ENCODE measurements at regions not wholly inside any gene's neighbourhood (a gene's known extent, or its start where the extent isn't known, plus 50 kb on each side); places are given as distances from the start of the nearest gene placed in this dataset.

- no peak overlapping the region for H3K27ac ChIP-seq (ENCODE audit: low read depth in 1 of 2, low read length in 2 of 2)
- no peak for DNase-seq (ENCODE audit: low spot score)
- peaks cover 0 to 3% (median under 1%) of the 10 kb centered on the region in 4 donors for H3K27me3 ChIP-seq (ENCODE audit: control insufficient read depth in 4 of 4, insufficient read depth in 4 of 4, low read length in 3 of 4)
- TF ChIP-seq TAF1 (conservative IDR thresholded peaks at IDR 0.05) (no peak), NR2F2 (IDR thresholded peaks at IDR 0.05) (no peak), REST (IDR thresholded peaks at IDR 0.05) (no peak), HNF4G (IDR thresholded peaks at IDR 0.05) (no peak), JUND (IDR thresholded peaks at IDR 0.05) (no peak), FOXA1 (IDR thresholded peaks at IDR 0.05) (no peak), YY1 (IDR thresholded peaks at IDR 0.05) (no peak), GABPA (IDR thresholded peaks at IDR 0.05 in 1 of 2, conservative IDR thresholded peaks at IDR 0.05 in 1 of 2) (no peak), RXRA (IDR thresholded peaks at IDR 0.05) (no peak), RAD21 (IDR thresholded peaks at IDR 0.05) (no peak), FOXA2 (IDR thresholded peaks at IDR 0.05) (no peak), HNF4A (conservative IDR thresholded peaks at IDR 0.05) (no peak), EGR1 (IDR thresholded peaks at IDR 0.05; ENCODE audit: low read depth in 2 of 2) (no peak), SP1 (IDR thresholded peaks at IDR 0.05) (no peak)
- TF ChIP-seq, protein P1, sequence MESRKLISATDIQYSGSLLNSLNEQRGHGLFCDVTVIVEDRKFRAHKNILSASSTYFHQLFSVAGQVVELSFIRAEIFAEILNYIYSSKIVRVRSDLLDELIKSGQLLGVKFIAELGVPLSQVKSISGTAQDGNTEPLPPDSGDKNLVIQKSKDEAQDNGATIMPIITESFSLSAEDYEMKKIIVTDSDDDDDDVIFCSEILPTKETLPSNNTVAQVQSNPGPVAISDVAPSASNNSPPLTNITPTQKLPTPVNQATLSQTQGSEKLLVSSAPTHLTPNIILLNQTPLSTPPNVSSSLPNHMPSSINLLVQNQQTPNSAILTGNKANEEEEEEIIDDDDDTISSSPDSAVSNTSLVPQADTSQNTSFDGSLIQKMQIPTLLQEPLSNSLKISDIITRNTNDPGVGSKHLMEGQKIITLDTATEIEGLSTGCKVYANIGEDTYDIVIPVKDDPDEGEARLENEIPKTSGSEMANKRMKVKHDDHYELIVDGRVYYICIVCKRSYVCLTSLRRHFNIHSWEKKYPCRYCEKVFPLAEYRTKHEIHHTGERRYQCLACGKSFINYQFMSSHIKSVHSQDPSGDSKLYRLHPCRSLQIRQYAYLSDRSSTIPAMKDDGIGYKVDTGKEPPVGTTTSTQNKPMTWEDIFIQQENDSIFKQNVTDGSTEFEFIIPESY (IDR thresholded peaks at IDR 0.05): no peak
- TF ChIP-seq, protein P2, sequence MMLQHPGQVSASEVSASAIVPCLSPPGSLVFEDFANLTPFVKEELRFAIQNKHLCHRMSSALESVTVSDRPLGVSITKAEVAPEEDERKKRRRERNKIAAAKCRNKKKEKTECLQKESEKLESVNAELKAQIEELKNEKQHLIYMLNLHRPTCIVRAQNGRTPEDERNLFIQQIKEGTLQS (IDR thresholded peaks at IDR 0.05): no peak
- TF ChIP-seq, protein P3, sequence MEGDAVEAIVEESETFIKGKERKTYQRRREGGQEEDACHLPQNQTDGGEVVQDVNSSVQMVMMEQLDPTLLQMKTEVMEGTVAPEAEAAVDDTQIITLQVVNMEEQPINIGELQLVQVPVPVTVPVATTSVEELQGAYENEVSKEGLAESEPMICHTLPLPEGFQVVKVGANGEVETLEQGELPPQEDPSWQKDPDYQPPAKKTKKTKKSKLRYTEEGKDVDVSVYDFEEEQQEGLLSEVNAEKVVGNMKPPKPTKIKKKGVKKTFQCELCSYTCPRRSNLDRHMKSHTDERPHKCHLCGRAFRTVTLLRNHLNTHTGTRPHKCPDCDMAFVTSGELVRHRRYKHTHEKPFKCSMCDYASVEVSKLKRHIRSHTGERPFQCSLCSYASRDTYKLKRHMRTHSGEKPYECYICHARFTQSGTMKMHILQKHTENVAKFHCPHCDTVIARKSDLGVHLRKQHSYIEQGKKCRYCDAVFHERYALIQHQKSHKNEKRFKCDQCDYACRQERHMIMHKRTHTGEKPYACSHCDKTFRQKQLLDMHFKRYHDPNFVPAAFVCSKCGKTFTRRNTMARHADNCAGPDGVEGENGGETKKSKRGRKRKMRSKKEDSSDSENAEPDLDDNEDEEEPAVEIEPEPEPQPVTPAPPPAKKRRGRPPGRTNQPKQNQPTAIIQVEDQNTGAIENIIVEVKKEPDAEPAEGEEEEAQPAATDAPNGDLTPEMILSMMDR (IDR thresholded peaks at IDR 0.05; ENCODE audit: low read depth, low read length, missing input control): no peak
- TF ChIP-seq, protein P4, sequence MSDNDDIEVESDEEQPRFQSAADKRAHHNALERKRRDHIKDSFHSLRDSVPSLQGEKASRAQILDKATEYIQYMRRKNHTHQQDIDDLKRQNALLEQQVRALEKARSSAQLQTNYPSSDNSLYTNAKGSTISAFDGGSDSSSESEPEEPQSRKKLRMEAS (IDR thresholded peaks at IDR 0.05): no peak
- H3K36me3 ChIP-seq (ENCODE audit: control insufficient read depth in 4 of 4, insufficient read depth in 3 of 4, low read depth in 1 of 4, low read length in 3 of 4): no peaks in the 10 kb centered on the region
- H3K4me1 ChIP-seq (ENCODE audit: control insufficient read depth in 4 of 4, insufficient read depth in 4 of 4, low read length in 3 of 4): no peaks in the 10 kb centered on the region
- 42% methylated on average over 2 of the region's 2 CpGs for WGBS
- H3K4me3 ChIP-seq (ENCODE audit: low read depth in 1 of 3, low read length in 3 of 3): no peak overlapping the region
- H3K9me3 ChIP-seq (ENCODE audit: control insufficient read depth in 4 of 4, low read length in 3 of 4): peaks cover 0 to 2% (median under 1%) of the 10 kb centered on the region in 4 donors
- no peak overlapping the region for H3K9ac ChIP-seq (ENCODE audit: low read depth in 1 of 2, low read length in 2 of 2)
Measured at GRCh38 chr5:174616036-174616435, 108.3 kb upstream of the MSX2 start.
